ENCODE measurements at regions not wholly inside any gene's neighbourhood (a gene's known extent, or its start where the extent isn't known, plus 50 kb on each side); places are given as distances from the start of the nearest gene placed in this dataset.

GRCh38 chr5:57054671-57055070 lies 102.7 kb upstream of the MIER3 start:
- Histone ChIP-seq H3K9me3 (replicated peaks; ENCODE audit: control insufficient read depth, insufficient read depth, low read depth, low read length) (no peaks in the 10 kb centered on the region), H3K27ac (ENCODE audit: extremely low read depth, low read depth, low read length) (no peak overlapping the region), H3K4me2 (ENCODE audit: insufficient read depth, low read length) (no peak overlapping the region), H3K36me3 (ENCODE audit: control insufficient read depth, insufficient read depth, low read length) (no peaks in the 10 kb centered on the region), H3K4me3 (no peak overlapping the region), H3K79me2 (ENCODE audit: control insufficient read depth, insufficient read depth, low read length) (no peaks in the 10 kb centered on the region), H3K9ac (ENCODE audit: insufficient read depth in 1 of 2, low read depth in 2 of 2, low read length in 2 of 2) (no peak overlapping the region), H2AFZ (ENCODE audit: low read depth, low read length) (no peak overlapping the region), H4K20me1 (replicated peaks; ENCODE audit: control insufficient read depth, insufficient read depth, low read length) (no peaks in the 10 kb centered on the region; the same call in 1 of the 2 replicates), H3K9me1 (ENCODE audit: control insufficient read depth, insufficient read depth, low read length) (no peaks in the 10 kb centered on the region), H3K27me3 (ENCODE audit: control insufficient read depth in 2 of 2, insufficient read depth in 2 of 2, low read length in 2 of 2) (peaks cover 13 to 22% of the 10 kb centered on the region in 2 experiments; a peak in 4 of 5 replicates), H3K4me1 (replicated peaks in 1 of 2; ENCODE audit: control insufficient read depth in 2 of 2, insufficient read depth in 2 of 2, low read length in 2 of 2) (no peaks in the 10 kb centered on the region)
- no peak for FAIRE-seq
- TF ChIP-seq TCF15 (CRISPR knock-in tag; IDR thresholded peaks at IDR 0.05), result no peak
- no peak for TF ChIP-seq FIP1L1 (IDR thresholded peaks at IDR 0.05; ENCODE audit: low read depth, low read length, poor library complexity, severe bottlenecking)
- no peak for TF ChIP-seq TCFL5 (CRISPR knock-in tag; conservative IDR thresholded peaks at IDR 0.05)
- no TSS peak for BruUV-seq (replicated peaks)
- ChIA-PET CTCF (ENCODE audit: low intra/inter-chr PET ratio) (no interaction called here), POLR2A (interaction anchor here (0.7 kb wide), 1 partner anchor 30 kb away, joined by 3 read pairs; no protein-coding TSS in a partner anchor)
- no peak for ATAC-seq
- DNase-seq (ENCODE audit: extremely low read depth in 1 of 4, low spot score in 3 of 4), result no peak
- in situ Hi-C loops (cut with MboI), result no loop called here
- intact Hi-C loops (cut with micrococcal nuclease), result no loop called here
- WGBS (ENCODE audit: insufficient coverage, low coverage, missing lambda C conversion rate), result 0% methylated on average over 1 of the region's 1 CpG

DNA sequence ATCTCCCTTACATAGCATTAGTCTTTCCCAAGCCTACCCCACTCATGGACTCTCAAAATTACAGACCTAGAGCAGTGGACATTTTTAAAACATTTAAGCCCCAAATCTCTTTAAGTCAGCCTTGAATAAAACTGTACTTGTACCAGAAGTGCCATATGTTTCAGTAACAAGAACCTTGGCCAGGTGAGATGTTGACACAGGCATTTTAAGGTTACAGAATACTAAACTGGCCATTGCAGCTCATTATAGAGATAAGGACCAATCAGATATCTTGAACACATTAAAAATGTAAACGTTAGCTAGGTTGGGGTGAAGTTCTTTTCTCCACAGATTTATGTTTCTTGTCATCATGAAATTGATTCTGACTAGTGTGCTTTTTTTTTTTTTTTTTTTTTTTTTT lies 103.8 kb upstream of the MIER3 start:
- no peak overlapping the region for H3K9ac ChIP-seq (ENCODE audit: insufficient read depth in 1 of 2, low read depth in 2 of 2, low read length in 2 of 2)
- BruUV-seq (replicated peaks), result no TSS peak
- no peaks in the 10 kb centered on the region; the same call in 1 of the 2 replicates for H4K20me1 ChIP-seq (replicated peaks; ENCODE audit: control insufficient read depth, insufficient read depth, low read length)
- CTCF ChIA-PET (ENCODE audit: low intra/inter-chr PET ratio), result no interaction called here
- H3K27me3 ChIP-seq (ENCODE audit: control insufficient read depth in 2 of 2, insufficient read depth in 2 of 2, low read length in 2 of 2), result peaks cover 10 to 26% of the 10 kb centered on the region in 2 experiments; a peak in 4 of 5 replicates
- 0% methylated on average over 1 of the region's 1 CpG for WGBS (ENCODE audit: insufficient coverage, low coverage, missing lambda C conversion rate)
- H2AFZ ChIP-seq (ENCODE audit: low read depth, low read length), result no peak overlapping the region
- ATAC-seq, result no peak
- H3K9me3 ChIP-seq (replicated peaks; ENCODE audit: control insufficient read depth, insufficient read depth, low read depth, low read length), result no peaks in the 10 kb centered on the region
- H3K4me1 ChIP-seq (replicated peaks in 1 of 2; ENCODE audit: control insufficient read depth in 2 of 2, insufficient read depth in 2 of 2, low read length in 2 of 2), result no peaks in the 10 kb centered on the region
- TF ChIP-seq KLF13 (tag; IDR thresholded peaks at IDR 0.05; ENCODE audit: borderline replicate concordance, low read depth) (no peak), NR3C1 (CRISPR knock-in tag; IDR thresholded peaks at IDR 0.05) (no peak), ZNF124 (CRISPR knock-in tag; IDR thresholded peaks at IDR 0.05) (no peak), HDAC2 (IDR thresholded peaks at IDR 0.05) (no peak)
- TF ChIP-seq, protein P1, sequence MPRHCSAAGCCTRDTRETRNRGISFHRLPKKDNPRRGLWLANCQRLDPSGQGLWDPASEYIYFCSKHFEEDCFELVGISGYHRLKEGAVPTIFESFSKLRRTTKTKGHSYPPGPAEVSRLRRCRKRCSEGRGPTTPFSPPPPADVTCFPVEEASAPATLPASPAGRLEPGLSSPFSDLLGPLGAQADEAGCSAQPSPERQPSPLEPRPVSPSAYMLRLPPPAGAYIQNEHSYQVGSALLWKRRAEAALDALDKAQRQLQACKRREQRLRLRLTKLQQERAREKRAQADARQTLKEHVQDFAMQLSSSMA (CRISPR knock-in tag; IDR thresholded peaks at IDR 0.05), result no peak
- intact Hi-C loops (cut with micrococcal nuclease) (no loop called here), in situ Hi-C loops (cut with MboI) (no loop called here)
- POLR2A ChIA-PET, result no interaction called here
- no peaks in the 10 kb centered on the region for H3K36me3 ChIP-seq (ENCODE audit: control insufficient read depth, insufficient read depth, low read length)
- no peak overlapping the region for H3K4me2 ChIP-seq (ENCODE audit: insufficient read depth, low read length)
- no peaks in the 10 kb centered on the region for H3K9me1 ChIP-seq (ENCODE audit: control insufficient read depth, insufficient read depth, low read length)
- H3K27ac ChIP-seq (ENCODE audit: extremely low read depth, low read depth, low read length), result no peak overlapping the region
- no peaks in the 10 kb centered on the region for H3K79me2 ChIP-seq (ENCODE audit: control insufficient read depth, insufficient read depth, low read length)
- no peak for DNase-seq (ENCODE audit: extremely low read depth in 1 of 4, low spot score in 3 of 4)
- H3K4me3 ChIP-seq, result no peak overlapping the region
- no peak for FAIRE-seq
